GM10266 (cell line): ENCODE measurements at regions not wholly inside any gene's neighbourhood (a gene's known extent, or its start where the extent isn't known, plus 50 kb on each side); places are given as distances from the start of the nearest gene placed in this dataset.

ENCODE experiments used
- DNase-seq: peaks from one replicate; pipeline ENCODE4 v3.0.0; 2012; ENCODE audit errors: extremely low spot score
- TF ChIP-seq, protein P1 (sequence below): IDR thresholded peaks from 2 replicates; pipeline ENCODE4 v1.5.1; 2012; ENCODE audit warnings: mild to moderate bottlenecking, low read depth; ENCODE audit not compliant: control insufficient read depth, insufficient read depth; ENCODE audit errors: missing control alignments

DNA sequence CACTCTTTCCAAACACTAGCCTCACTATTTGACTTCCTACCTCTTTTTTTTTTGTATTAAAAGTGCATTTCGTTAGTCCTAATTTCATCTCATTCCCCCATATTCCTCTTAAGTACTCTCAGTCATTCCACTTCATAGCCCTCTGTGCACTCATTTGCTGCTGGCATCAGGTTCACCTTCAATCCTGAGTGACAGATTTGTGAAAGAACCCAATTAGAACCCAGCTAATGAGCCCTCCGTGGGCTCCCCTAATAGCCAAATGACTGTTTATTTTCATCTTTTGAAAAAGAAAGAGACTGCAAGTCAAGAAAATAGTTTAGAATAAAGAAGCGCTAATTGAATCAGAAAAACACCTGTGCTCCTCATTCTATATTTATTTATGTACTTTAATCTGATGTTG is 512.1 kb upstream of the LRATD1 start:
- DNase-seq: no peak
- TF ChIP-seq, protein P1, sequence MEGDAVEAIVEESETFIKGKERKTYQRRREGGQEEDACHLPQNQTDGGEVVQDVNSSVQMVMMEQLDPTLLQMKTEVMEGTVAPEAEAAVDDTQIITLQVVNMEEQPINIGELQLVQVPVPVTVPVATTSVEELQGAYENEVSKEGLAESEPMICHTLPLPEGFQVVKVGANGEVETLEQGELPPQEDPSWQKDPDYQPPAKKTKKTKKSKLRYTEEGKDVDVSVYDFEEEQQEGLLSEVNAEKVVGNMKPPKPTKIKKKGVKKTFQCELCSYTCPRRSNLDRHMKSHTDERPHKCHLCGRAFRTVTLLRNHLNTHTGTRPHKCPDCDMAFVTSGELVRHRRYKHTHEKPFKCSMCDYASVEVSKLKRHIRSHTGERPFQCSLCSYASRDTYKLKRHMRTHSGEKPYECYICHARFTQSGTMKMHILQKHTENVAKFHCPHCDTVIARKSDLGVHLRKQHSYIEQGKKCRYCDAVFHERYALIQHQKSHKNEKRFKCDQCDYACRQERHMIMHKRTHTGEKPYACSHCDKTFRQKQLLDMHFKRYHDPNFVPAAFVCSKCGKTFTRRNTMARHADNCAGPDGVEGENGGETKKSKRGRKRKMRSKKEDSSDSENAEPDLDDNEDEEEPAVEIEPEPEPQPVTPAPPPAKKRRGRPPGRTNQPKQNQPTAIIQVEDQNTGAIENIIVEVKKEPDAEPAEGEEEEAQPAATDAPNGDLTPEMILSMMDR: no peak

DNA sequence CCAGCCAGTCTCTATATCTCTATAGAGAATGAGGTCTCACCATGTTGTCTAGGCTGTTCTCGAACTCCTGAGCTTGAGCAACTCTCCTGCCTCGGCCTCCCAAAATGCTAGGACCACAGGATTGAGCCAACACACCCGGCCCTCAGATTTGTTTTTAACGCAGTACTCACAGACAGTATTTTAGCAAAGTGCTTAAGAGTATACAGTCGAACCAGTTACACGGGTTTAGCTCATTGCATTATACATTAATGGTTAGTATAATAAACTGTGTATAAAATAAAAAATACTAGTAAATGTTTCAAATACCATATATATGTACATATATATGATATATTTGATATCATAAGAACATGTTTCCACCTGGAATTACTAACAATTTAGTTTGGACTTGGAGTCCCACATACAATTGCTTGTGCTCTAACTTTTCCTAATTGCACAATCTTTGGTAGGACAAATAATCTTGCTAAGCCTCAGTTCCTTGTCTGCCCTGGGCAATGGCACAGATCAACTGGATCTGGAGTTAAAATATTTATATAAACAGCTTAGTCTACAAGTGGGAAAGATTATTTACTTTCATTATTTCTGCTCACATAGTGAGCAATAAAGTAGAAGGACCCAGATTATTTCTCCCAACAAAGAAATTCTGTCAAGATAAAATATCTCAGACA is 508.9 kb upstream of the LRATD1 start:
- TF ChIP-seq, protein P1: no peak

DNA sequence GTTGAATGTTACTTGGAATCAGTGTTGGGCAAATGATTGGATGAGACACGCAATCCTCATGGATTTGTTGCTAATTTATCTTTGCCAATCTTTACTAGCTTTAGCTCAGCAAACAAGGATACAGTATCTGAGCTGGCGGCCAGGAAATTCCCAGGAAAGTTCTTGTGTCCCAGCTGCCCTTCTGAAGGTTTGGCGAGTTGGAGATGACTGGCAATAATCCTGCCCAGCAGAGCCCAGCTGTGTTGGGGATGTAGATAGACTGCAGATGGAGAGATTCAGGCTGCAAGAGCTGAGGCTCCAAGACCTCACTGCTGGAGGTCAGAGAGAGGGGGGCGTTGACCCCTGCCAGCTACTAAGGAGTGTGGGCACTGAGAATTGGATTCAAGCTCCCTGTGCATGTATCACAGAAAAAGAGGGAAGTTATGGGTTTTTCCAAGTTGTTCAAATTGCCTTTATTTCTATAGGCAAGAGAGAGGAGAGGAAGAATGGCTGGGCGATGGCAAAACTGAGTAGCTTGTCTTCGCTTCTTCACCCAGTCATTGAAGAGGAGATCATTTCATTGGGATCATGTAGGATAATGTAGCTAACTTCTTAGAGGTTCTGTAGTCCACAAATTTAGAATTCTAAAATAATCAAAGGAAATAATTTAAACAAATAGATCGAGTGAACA is 506.8 kb upstream of the LRATD1 start:
- DNase-seq: no peak
- TF ChIP-seq, protein P1: no peak

More for the DNA sequence above, 508.9 kb upstream of the LRATD1 start:
- DNase-seq: no peak

DNA sequence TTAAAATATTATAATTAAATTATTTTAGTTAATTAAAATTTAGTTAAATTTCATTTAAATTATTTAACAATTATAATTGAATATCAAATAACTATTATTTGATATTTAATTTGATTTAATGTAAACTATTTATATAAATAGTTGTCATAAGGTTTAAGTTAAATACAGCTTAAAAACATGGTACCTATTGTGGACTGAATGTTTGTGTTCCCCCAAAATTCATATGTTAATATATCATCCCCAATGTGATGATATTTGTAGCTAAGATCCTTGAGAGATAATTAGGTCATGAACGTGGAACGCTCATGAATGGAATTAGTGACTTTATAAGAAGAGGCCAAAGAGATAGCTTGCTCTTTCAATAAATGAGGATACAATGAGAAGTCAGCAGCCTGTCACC is 505.7 kb upstream of the LRATD1 start:
- TF ChIP-seq, protein P1: no peak
- DNase-seq: no peak

DNA sequence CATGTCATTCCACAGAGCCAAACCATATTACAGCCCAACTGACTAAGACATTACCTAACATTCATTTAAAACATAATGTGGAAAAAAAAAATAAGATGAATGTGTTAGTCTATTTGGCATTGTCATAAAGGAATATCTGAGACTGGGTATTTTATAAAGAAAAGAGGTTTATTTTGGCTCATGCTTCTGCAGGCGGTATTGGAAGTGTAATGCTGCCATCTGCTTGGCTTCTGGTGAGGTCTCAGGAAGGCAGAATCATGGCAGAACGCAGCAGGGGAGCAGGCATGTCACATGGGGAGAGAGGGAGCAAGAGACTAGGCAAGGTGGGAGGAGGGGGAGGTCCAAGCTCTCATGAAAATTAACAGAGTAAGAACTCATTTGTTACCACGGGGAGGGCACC is 504.8 kb upstream of the LRATD1 start:
- TF ChIP-seq, protein P1: no peak
- no peak for DNase-seq

DNA sequence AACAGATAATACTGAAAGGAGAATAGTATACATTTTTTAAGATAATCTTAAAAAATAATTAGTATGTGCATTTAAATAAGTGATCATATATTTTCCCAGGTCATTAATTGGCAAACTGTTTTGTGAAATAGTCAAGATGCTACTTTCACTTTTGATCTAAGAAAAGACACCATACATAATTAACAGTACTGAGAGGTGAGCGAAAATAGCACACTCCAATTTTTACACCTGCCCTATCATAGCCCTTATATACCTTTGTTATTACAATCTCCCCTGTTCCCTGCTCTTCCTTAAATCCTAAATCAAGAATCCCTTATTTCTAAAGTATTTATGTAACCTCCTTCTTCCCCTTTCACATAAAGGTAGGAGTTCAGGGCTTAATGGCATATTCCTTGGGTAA is 500.1 kb upstream of the LRATD1 start:
- TF ChIP-seq, protein P1: no peak
- no peak for DNase-seq

DNA sequence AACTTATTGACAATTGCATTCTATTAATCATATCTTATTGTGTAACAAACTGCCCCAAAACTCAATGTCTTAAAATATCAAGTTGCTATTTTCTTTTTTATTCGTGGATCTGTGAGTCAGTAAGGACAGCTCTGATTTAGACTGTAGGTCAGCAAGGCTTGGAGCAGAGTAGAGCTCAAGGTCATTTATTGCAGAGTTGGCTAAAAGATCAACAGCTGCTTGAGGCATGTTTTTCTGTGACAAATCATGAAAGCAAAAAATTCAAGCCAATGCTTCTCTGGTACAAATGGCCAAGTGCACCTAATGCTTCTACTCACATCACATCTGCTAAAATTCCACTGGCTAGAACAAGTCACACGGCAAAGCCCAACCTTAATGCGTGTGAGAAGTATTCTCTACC is 497.7 kb upstream of the LRATD1 start:
- no peak for DNase-seq
- TF ChIP-seq, protein P1: no peak
